ENCODE measurements at regions not wholly inside any gene's neighbourhood (a gene's known extent, or its start where the extent isn't known, plus 50 kb on each side); places are given as distances from the start of the nearest gene placed in this dataset.

DNA sequence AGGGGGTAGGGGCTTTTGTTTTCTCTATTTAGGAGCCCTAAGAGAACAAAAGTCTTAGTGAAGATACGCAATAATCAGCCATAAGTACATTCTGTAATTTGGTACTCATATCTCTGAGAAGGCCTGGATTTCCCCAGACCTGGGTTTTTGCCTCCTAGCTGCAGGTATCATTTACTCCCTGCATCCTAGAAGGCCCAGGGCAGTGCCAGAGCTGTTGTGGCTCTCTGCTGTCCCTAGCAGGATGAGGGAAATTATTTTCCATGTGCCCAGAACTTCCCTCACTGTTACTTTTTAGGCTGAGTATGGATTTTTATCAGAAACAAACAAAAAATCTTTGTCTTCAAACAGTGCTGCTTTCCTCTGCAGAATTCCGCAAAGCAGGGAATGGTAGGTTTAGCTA is 192.5 kb upstream of the SYT1 start:
- H3K4me1 ChIP-seq = peaks cover 0 to 6% (median 0%) of the 10 kb centered on the region in 4 donors
- no peak overlapping the region for H3K27ac ChIP-seq
- H3K36me3 ChIP-seq = no peaks in the 10 kb centered on the region
- DNase-seq (ENCODE audit: low spot score in 2 of 2) = no peak
- H3K9me3 ChIP-seq = no peaks in the 10 kb centered on the region
- H3K27me3 ChIP-seq = no peaks in the 10 kb centered on the region
- WGBS, 2 donors = 85 to 88% methylated on average over 2 of the region's 2 CpGs
- TF ChIP-seq, protein P1, sequence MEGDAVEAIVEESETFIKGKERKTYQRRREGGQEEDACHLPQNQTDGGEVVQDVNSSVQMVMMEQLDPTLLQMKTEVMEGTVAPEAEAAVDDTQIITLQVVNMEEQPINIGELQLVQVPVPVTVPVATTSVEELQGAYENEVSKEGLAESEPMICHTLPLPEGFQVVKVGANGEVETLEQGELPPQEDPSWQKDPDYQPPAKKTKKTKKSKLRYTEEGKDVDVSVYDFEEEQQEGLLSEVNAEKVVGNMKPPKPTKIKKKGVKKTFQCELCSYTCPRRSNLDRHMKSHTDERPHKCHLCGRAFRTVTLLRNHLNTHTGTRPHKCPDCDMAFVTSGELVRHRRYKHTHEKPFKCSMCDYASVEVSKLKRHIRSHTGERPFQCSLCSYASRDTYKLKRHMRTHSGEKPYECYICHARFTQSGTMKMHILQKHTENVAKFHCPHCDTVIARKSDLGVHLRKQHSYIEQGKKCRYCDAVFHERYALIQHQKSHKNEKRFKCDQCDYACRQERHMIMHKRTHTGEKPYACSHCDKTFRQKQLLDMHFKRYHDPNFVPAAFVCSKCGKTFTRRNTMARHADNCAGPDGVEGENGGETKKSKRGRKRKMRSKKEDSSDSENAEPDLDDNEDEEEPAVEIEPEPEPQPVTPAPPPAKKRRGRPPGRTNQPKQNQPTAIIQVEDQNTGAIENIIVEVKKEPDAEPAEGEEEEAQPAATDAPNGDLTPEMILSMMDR (IDR thresholded peaks at IDR 0.05) = no peak
- TF ChIP-seq EP300 (IDR thresholded peaks at IDR 0.05) (no peak), POLR2A (IDR thresholded peaks at IDR 0.05) (no peak)
- no peak overlapping the region for H3K4me3 ChIP-seq

DNA sequence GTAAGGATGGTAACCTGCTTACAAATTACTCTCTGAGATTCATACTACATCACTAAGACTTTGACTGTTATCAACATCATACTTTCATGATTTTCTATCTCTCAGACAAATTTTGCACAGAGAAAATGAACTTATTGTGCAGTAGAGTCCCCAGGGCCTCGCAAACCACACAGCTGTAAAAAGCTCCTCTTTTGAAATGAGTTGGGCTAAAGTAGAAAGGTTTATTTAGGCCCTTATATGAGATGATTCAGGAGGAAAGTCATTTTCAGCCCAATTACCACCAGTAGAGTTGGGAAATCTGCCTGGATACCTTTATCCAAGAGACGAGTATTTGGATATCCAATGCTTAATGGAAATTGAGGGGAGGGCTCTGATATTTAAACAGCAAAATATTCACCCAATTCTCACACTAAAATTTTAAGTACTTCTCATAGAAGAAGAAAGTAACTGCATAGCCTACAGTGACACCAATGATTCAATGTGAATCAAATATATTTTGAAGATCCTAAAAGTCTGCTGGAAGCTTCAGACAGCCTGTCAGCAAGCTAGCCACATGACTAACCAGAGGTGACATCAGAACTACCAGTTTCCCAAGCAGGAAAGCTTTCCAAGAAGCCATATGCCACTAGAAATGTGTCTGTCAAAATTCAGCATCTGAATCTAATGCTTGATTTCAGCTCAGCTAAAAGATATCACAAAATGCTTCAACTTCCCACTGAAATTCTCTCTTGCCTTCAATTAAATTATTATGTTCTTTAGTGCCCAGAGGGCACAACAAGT is 190.1 kb upstream of the SYT1 start:
- Histone ChIP-seq H3K9me3 (no peaks in the 10 kb centered on the region), H3K36me3 (no peaks in the 10 kb centered on the region), H3K4me3 (no peak overlapping the region), H3K27me3 (no peaks in the 10 kb centered on the region), H3K4me1 (peaks cover 0 to 6% (median 0%) of the 10 kb centered on the region in 4 donors), H3K27ac (no peak overlapping the region)
- no peak for DNase-seq (ENCODE audit: low spot score in 2 of 2)
- 42 to 52% methylated on average over 2 of the region's 2 CpGs for WGBS, 2 donors
- TF ChIP-seq EP300 (IDR thresholded peaks at IDR 0.05) (no peak), POLR2A (IDR thresholded peaks at IDR 0.05) (no peak)

DNA sequence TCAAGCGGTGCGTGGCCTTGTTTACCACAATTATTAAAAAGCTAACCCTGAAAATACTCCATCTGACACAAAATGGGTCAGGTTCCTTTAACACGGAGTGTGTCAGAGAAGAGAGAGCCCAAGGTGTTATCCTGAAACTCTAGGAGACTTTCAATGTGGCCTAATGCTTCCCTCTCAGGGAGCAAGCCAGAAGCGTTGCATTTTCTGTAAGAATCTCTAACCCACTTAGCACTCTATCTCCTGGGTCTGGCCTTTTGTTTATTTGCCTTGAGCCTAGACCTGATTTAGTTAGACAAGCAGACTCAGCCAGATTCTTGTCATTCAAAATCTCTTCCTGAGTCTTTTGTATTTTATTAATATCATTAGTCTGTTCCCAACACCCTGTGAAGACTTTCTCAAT is 184.0 kb upstream of the SYT1 start:
- no peak overlapping the region for H3K27ac ChIP-seq
- TF ChIP-seq EP300 (IDR thresholded peaks at IDR 0.05) = no peak
- no peaks in the 10 kb centered on the region for H3K9me3 ChIP-seq
- no peak for DNase-seq (ENCODE audit: low spot score in 2 of 2)
- H3K27me3 ChIP-seq = no peaks in the 10 kb centered on the region
- no peaks in the 10 kb centered on the region for H3K36me3 ChIP-seq
- WGBS, 2 donors = 74 to 79% methylated on average over 4 of the region's 4 CpGs
- no peaks in the 10 kb centered on the region for H3K4me1 ChIP-seq
- H3K4me3 ChIP-seq = no peak overlapping the region

DNA sequence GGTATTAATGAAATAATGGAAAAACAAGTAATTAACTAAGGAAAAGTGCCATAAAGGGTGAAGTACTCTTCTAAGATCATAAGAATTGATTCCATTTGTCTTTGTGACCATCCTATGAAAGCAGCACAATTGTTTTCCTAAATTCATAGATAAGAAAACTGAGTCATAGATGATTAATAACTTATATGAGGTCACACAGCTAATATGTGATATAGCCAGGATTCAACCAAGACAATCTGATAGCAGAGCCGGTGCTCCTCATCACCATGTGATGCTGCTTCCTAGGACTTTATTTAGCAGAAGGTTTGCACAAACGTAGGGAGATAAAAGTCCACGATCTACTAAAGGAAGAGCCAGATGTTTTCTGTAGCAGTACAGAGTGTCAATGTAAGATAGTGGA is 181.5 kb upstream of the SYT1 start:
- Histone ChIP-seq H3K27me3 (no peaks in the 10 kb centered on the region), H3K4me1 (no peaks in the 10 kb centered on the region), H3K27ac (no peak overlapping the region), H3K9me3 (no peaks in the 10 kb centered on the region), H3K36me3 (no peaks in the 10 kb centered on the region), H3K4me3 (no peak overlapping the region)
- TF ChIP-seq POLR2A (IDR thresholded peaks at IDR 0.05) (no peak), EP300 (IDR thresholded peaks at IDR 0.05) (no peak)
- TF ChIP-seq, protein P1 (IDR thresholded peaks at IDR 0.05) = no peak
- DNase-seq (ENCODE audit: low spot score in 2 of 2) = no peak
- WGBS, 2 donors = 91 to 93% methylated on average over 3 of the region's 3 CpGs

DNA sequence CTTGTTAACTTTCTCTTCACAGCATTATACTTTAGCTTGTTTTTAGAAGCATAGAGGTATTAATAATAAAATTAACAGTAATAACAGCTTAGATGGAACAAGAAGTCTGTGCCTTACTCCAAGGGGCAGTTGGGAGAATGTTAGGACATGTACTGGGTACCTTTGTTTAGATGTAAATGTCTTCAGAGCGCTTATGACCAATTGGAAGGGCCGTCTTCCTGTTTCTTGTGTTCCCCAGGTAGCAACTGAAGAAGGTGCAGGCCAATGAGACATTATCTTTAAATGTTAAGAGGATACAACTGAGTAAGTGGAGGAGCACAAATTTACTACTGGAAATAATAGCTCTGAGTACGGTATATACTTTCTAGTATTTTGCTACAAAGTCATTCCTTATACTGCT is 180.9 kb upstream of the SYT1 start:
- no peak for DNase-seq (ENCODE audit: low spot score in 2 of 2)
- TF ChIP-seq POLR2A (IDR thresholded peaks at IDR 0.05) (no peak), EP300 (IDR thresholded peaks at IDR 0.05) (no peak)
- TF ChIP-seq, protein P1 (IDR thresholded peaks at IDR 0.05) = no peak
- 95 to 96% methylated on average over 3 of the region's 3 CpGs for WGBS, 2 donors
- H3K4me1 ChIP-seq = no peaks in the 10 kb centered on the region
- no peak overlapping the region for H3K27ac ChIP-seq
- H3K36me3 ChIP-seq = no peaks in the 10 kb centered on the region
- H3K27me3 ChIP-seq = no peaks in the 10 kb centered on the region
- no peaks in the 10 kb centered on the region for H3K9me3 ChIP-seq
- no peak overlapping the region for H3K4me3 ChIP-seq

DNA sequence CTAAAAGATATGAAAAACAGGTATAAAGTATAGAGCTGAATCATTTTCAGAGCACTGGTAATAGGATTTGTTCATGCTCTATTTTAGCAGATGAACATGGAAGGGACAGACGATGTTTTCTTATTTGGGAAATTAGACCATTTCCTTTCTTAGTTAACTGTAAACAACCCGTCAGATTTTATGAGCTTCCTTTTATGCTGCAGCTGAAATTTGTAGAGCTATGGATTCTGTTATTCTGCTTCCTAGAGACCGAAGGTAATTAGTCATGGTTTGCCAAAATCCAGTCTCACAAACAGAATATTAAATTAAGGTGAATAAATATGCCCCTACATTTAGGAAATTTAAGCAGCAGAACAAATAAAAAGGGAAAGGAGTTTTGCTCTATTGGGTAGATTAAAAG is 180.2 kb upstream of the SYT1 start:
- DNase-seq (ENCODE audit: low spot score in 2 of 2) = no peak
- no peaks in the 10 kb centered on the region for H3K36me3 ChIP-seq
- no peaks in the 10 kb centered on the region for H3K27me3 ChIP-seq
- TF ChIP-seq POLR2A (IDR thresholded peaks at IDR 0.05) = no peak
- TF ChIP-seq, protein P1 (IDR thresholded peaks at IDR 0.05) = no peak
- TF ChIP-seq EP300 (IDR thresholded peaks at IDR 0.05) = no peak
- 39 to 52% methylated on average over 3 of the region's 3 CpGs for WGBS, 2 donors
- no peaks in the 10 kb centered on the region for H3K4me1 ChIP-seq
- H3K27ac ChIP-seq = no peak overlapping the region
- no peaks in the 10 kb centered on the region for H3K9me3 ChIP-seq
- H3K4me3 ChIP-seq = no peak overlapping the region
